SK-N-SH (cell line): ENCODE measurements at regions not wholly inside any gene's neighbourhood (a gene's known extent, or its start where the extent isn't known, plus 50 kb on each side); places are given as distances from the start of the nearest gene placed in this dataset.

Experiments
- CHD2 ChIP-seq: fragments of 150-350 bp; IDR thresholded peaks from 2 replicates; pipeline ENCODE4 v1.6.1; 2018; ENCODE audit warnings: low read length; ENCODE audit not compliant: partially characterized antibody
- CTCF ChIP-seq: fragments of 200-600 bp; sonication (generic); IDR thresholded peaks from 2 replicates; pipeline ENCODE4 v1.6.1; 2017; ENCODE audit warnings: antibody characterized with exemption, mild to moderate bottlenecking, moderate library complexity
- ELF1 ChIP-seq: IDR thresholded peaks from 2 replicates; pipeline ENCODE4 v1.4.0; 2012
- EZH2phosphoT487 ChIP-seq: fragments of 200-600 bp; sonication (generic); IDR thresholded peaks from 2 replicates; pipeline ENCODE4 v1.6.1; 2017; ENCODE audit warnings: low read depth, mixed run types, mild to moderate bottlenecking, antibody characterized with exemption, moderate library complexity, borderline replicate concordance
- FOXJ3 ChIP-seq: sonication (generic); formaldehyde crosslinking; IDR thresholded peaks from 2 replicates; pipeline ENCODE4 v1.5.1; 2020; ENCODE audit warnings: mild to moderate bottlenecking, missing genetic modification reagents
- NFIC ChIP-seq: IDR thresholded peaks from 2 replicates; pipeline ENCODE4 v1.4.0; 2012; ENCODE audit warnings: borderline replicate concordance
- PBX3 ChIP-seq: IDR thresholded peaks from 2 replicates; pipeline ENCODE4; 2012
- POLR2AphosphoS5 ChIP-seq: IDR thresholded peaks from 2 replicates; pipeline ENCODE4 v1.6.1; 2012; ENCODE audit warnings: low read depth, low read length
- USF1 ChIP-seq: IDR thresholded peaks from 2 replicates; pipeline ENCODE4 v1.4.0; 2012; ENCODE audit warnings: low read depth, borderline replicate concordance
- YY1 ChIP-seq: IDR thresholded peaks from 2 replicates; pipeline ENCODE4 v1.4.0; 2012; ENCODE audit warnings: low read depth, mild to moderate bottlenecking
- TF ChIP-seq, protein P1 (sequence below): IDR thresholded peaks from 2 replicates; pipeline ENCODE4 v1.6.1; 2012; ENCODE audit warnings: mild to moderate bottlenecking, low read depth, low read length, moderate library complexity
- TF ChIP-seq, protein P2 (sequence below): IDR thresholded peaks from 2 replicates; pipeline ENCODE4 v1.4.0; 2012; ENCODE audit warnings: low read depth

GRCh38 chr4:167785523-167785922 is 306.8 kb upstream of the ANXA10 start:
- TF ChIP-seq CTCF (no peak), EZH2phosphoT487 (no peak), POLR2AphosphoS5 (no peak), NFIC (no peak), FOXJ3 (CRISPR knock-in tag) (no peak), YY1 (no peak), ELF1 (no peak), CHD2 (no peak), USF1 (no peak), PBX3 (no peak)
- TF ChIP-seq, protein P1, sequence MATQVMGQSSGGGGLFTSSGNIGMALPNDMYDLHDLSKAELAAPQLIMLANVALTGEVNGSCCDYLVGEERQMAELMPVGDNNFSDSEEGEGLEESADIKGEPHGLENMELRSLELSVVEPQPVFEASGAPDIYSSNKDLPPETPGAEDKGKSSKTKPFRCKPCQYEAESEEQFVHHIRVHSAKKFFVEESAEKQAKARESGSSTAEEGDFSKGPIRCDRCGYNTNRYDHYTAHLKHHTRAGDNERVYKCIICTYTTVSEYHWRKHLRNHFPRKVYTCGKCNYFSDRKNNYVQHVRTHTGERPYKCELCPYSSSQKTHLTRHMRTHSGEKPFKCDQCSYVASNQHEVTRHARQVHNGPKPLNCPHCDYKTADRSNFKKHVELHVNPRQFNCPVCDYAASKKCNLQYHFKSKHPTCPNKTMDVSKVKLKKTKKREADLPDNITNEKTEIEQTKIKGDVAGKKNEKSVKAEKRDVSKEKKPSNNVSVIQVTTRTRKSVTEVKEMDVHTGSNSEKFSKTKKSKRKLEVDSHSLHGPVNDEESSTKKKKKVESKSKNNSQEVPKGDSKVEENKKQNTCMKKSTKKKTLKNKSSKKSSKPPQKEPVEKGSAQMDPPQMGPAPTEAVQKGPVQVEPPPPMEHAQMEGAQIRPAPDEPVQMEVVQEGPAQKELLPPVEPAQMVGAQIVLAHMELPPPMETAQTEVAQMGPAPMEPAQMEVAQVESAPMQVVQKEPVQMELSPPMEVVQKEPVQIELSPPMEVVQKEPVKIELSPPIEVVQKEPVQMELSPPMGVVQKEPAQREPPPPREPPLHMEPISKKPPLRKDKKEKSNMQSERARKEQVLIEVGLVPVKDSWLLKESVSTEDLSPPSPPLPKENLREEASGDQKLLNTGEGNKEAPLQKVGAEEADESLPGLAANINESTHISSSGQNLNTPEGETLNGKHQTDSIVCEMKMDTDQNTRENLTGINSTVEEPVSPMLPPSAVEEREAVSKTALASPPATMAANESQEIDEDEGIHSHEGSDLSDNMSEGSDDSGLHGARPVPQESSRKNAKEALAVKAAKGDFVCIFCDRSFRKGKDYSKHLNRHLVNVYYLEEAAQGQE: no peak
- TF ChIP-seq, protein P2, sequence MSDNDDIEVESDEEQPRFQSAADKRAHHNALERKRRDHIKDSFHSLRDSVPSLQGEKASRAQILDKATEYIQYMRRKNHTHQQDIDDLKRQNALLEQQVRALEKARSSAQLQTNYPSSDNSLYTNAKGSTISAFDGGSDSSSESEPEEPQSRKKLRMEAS: no peak
